Erythroblast (primary cell): ENCODE measurements at regions not wholly inside any gene's neighbourhood (a gene's known extent, or its start where the extent isn't known, plus 50 kb on each side); places are given as distances from the start of the nearest gene placed in this dataset.

Experiments
- GATA1 ChIP-seq: IDR thresholded peaks from 2 replicates; pipeline ENCODE4 v1.6.1; 2011; ENCODE audit warnings: low read depth, mild to moderate bottlenecking, control low read depth, low read length, moderate library complexity
- POLR2A ChIP-seq: IDR thresholded peaks from 2 replicates; pipeline ENCODE4 v1.6.1; 2011; ENCODE audit warnings: mild to moderate bottlenecking, low read length

- TF ChIP-seq POLR2A (no peak), GATA1 (no peak)
These were observed 70.4 kb upstream of the SKOR2 start for GRCh38 chr18:47321815-47322214.
